ENCODE measurements at regions not wholly inside any gene's neighbourhood (a gene's known extent, or its start where the extent isn't known, plus 50 kb on each side); places are given as distances from the start of the nearest gene placed in this dataset.

- H3K56ac ChIP-seq (ENCODE audit: extremely low read depth, insufficient read depth, low read length), result no peak overlapping the region
- H2BK15ac ChIP-seq (ENCODE audit: low read depth, low read length), result no peak overlapping the region
- H2AFZ ChIP-seq (replicated peaks; ENCODE audit: low read length, poor library complexity), result no peak overlapping the region
- no peak overlapping the region for H2BK5ac ChIP-seq (ENCODE audit: low read depth, low read length, poor library complexity, severe bottlenecking)
- no peaks in the 10 kb centered on the region for H3K9me1 ChIP-seq (ENCODE audit: insufficient read depth, low read length)
- H4K91ac ChIP-seq (ENCODE audit: insufficient read depth, low read depth, low read length), result no peak overlapping the region
- H3K9me3 ChIP-seq (ENCODE audit: control insufficient read depth, insufficient read depth, low read length), result no peaks in the 10 kb centered on the region
- TF ChIP-seq MXI1 (IDR thresholded peaks at IDR 0.05; ENCODE audit: borderline replicate concordance, low read depth, low read length) (no peak), BHLHE40 (IDR thresholded peaks at IDR 0.05; ENCODE audit: low read depth, low read length) (no peak), RCOR1 (IDR thresholded peaks at IDR 0.05; ENCODE audit: insufficient replicate concordance, low read length) (no peak), RAD21 (IDR thresholded peaks at IDR 0.05; ENCODE audit: low read length) (no peak), POLR2A (IDR thresholded peaks at IDR 0.05; ENCODE audit: low read depth, low read length) (no peak), SMC3 (IDR thresholded peaks at IDR 0.05; ENCODE audit: low read depth, low read length) (no peak), CHD1 (IDR thresholded peaks at IDR 0.05; ENCODE audit: low read depth, low read length) (no peak), RFX5 (IDR thresholded peaks at IDR 0.05; ENCODE audit: low read depth, low read length) (no peak), ELK1 (IDR thresholded peaks at IDR 0.05; ENCODE audit: borderline replicate concordance, low read depth, low read length) (no peak), FOS (IDR thresholded peaks at IDR 0.05; ENCODE audit: low read depth, low read length) (no peak), USF2 (IDR thresholded peaks at IDR 0.05; ENCODE audit: low read depth, low read length) (no peak), MAZ (IDR thresholded peaks at IDR 0.05; ENCODE audit: borderline replicate concordance, low read depth, low read length) (no peak), NFE2L2 (IDR thresholded peaks at IDR 0.05; ENCODE audit: low read depth, low read length) (no peak), CEBPB (IDR thresholded peaks at IDR 0.05; ENCODE audit: low read depth, low read length) (no peak), CTCF (conservative IDR thresholded peaks at IDR 0.05; ENCODE audit: low read depth, low read length) (no peak), MAFK (IDR thresholded peaks at IDR 0.05; ENCODE audit: low read depth, low read length) (no peak)
- no peaks in the 10 kb centered on the region for H3K36me3 ChIP-seq (ENCODE audit: control insufficient read depth, insufficient read depth, low read length)
- H3K4me2 ChIP-seq (ENCODE audit: low read depth, low read length), result no peak overlapping the region
- H3K4me1 ChIP-seq (ENCODE audit: control insufficient read depth, insufficient read depth, low read length), result no peaks in the 10 kb centered on the region
- H3K14ac ChIP-seq (replicated peaks; ENCODE audit: low read depth, low read length), result no peak overlapping the region
- no peaks in the 10 kb centered on the region for H3K79me1 ChIP-seq (ENCODE audit: low read depth in 1 of 2, low read length in 2 of 2)
- no peak overlapping the region for H3K27ac ChIP-seq (ENCODE audit: insufficient read depth, low read length)
- intact Hi-C loops (cut with micrococcal nuclease) (no loop called here), dilution Hi-C loops (cut with HindIII; ENCODE audit: low sequenced_read_pairs, unreplicated experiment) (no loop called here), in situ Hi-C loops (cut with MboI; ENCODE audit: low sequenced_read_pairs) (no loop called here)
- H3K18ac ChIP-seq (ENCODE audit: low read depth, low read length), result no peak overlapping the region
- DNase-seq, result no peak
- H3K4ac ChIP-seq (ENCODE audit: low read depth, low read length), result no peak overlapping the region
- H2AK5ac ChIP-seq (ENCODE audit: low read depth, low read length), result no peak overlapping the region
- POLR2A ChIA-PET (ENCODE audit: unreplicated experiment), result no interaction called here
- ATAC-seq (ENCODE audit: low read depth), result no peak
- CTCF ChIA-PET, result interaction anchor here (0.6 kb wide), 1 partner anchor 981 kb away, joined by 4 read pairs; no protein-coding TSS in a partner anchor
- no peak overlapping the region for H4K5ac ChIP-seq (ENCODE audit: low read depth, low read length)
- H2AK9ac ChIP-seq (replicated peaks; ENCODE audit: low read depth, low read length, poor library complexity), result no peak overlapping the region
- H4K20me1 ChIP-seq (ENCODE audit: insufficient read depth, low read length), result no peaks in the 10 kb centered on the region
- WGBS, 2 experiments (ENCODE audit: extremely low coverage in 2 of 2, insufficient read length in 1 of 2), result no CpG with 5 or more reads among the region's 6 CpGs
- no TSS peak for BruUV-seq (replicated peaks)
- H4K8ac ChIP-seq (ENCODE audit: low read depth in 2 of 2, low read length in 2 of 2), result no peak overlapping the region
- H3K4me3 ChIP-seq (ENCODE audit: insufficient read depth, low read depth, low read length), result no peak overlapping the region
- H2BK120ac ChIP-seq (ENCODE audit: low read depth, low read length), result no peak overlapping the region
- H2BK20ac ChIP-seq (ENCODE audit: low read depth, low read length), result no peak overlapping the region
- H3K27me3 ChIP-seq (ENCODE audit: control insufficient read depth, insufficient read depth, low read length), result no peaks in the 10 kb centered on the region
- no peak overlapping the region for H3K23ac ChIP-seq (ENCODE audit: low read depth, low read length)
- no peak overlapping the region for H3K9ac ChIP-seq (ENCODE audit: low read depth, low read length)
Observed at GRCh38 chr10:27451054-27451453, 53.0 kb upstream of the RAB18 start.
